Stimulated activated naive CD8-positive, alpha-beta T cell treated with anti-CD3 and anti-CD28 coated beads, Interleukin-15, Interleukin-2, amounts not matched to agents 100 U/mL and 50 U/mL, for 24 hours (primary cell): ENCODE measurements at regions not wholly inside any gene's neighbourhood (a gene's known extent, or its start where the extent isn't known, plus 50 kb on each side); places are given as distances from the start of the nearest gene placed in this dataset.
"Not testable (repeated sequence)": the region's sequence is repeated elsewhere in the genome, so short reads cannot be mapped to it uniquely, and the experiment has no call there.

ENCODE experiments used
- ATAC-seq: fragments of 150-1000 bp; cut with Tn5 transposase; one replicate; pipeline ENCODE4 v1.10.0; 2021
- DNase-seq: peaks from one replicate; pipeline ENCODE4 v3.0.0; 2021

GRCh38 chr10:52954407-52954806, 181.8 kb upstream of the MBL2 start:
- DNase-seq (no peak), ATAC-seq (no peak)

GRCh38 chr10:52952391-52953055, 179.9 kb upstream of the MBL2 start:
- DNase-seq (no peak), ATAC-seq (no peak)

- DNase-seq, result peak; percentile 8
- ATAC-seq, result no peak
These were observed 179.2 kb upstream of the MBL2 start for GRCh38 chr10:52951824-52952223.

GRCh38 chr10:52950578-52950977, 178.0 kb upstream of the MBL2 start:
- ATAC-seq, result no peak
- DNase-seq, result no peak

GRCh38 chr10:52949899-52950298, 177.3 kb upstream of the MBL2 start:
- no peak for DNase-seq
- no peak for ATAC-seq

- ATAC-seq (no peak), DNase-seq (no peak)
These were observed 173.9 kb upstream of the MBL2 start for GRCh38 chr10:52946486-52946885.

GRCh38 chr10:52945521-52945920, 172.9 kb upstream of the MBL2 start:
- DNase-seq, ATAC-seq: not testable (repeated sequence)

- no peak for ATAC-seq
These were observed 168.3 kb upstream of the MBL2 start for GRCh38 chr10:52940921-52941320.

GRCh38 chr10:52939894-52940293, 167.3 kb upstream of the MBL2 start:
- no peak for DNase-seq
- no peak for ATAC-seq

More at GRCh38 chr10:52940921-52941320, 168.3 kb upstream of the MBL2 start:
- DNase-seq, result no peak

GRCh38 chr10:52933748-52934147, 161.2 kb upstream of the MBL2 start:
- DNase-seq (no peak), ATAC-seq (no peak)

GRCh38 chr10:52927678-52928077, 155.1 kb upstream of the MBL2 start:
- DNase-seq (no peak), ATAC-seq (no peak)

- ATAC-seq (no peak), DNase-seq (no peak)
These were observed 150.9 kb upstream of the MBL2 start for GRCh38 chr10:52923520-52923919.

GRCh38 chr10:52918714-52919305, 146.2 kb upstream of the MBL2 start:
- ATAC-seq, result no peak
- DNase-seq, result no peak

GRCh38 chr10:52915391-52915790, 142.8 kb upstream of the MBL2 start:
- DNase-seq (no peak), ATAC-seq (no peak)

GRCh38 chr10:52911163-52911562, 138.6 kb upstream of the MBL2 start:
- no peak for ATAC-seq
- DNase-seq, result no peak

GRCh38 chr10:52908478-52908877, 135.9 kb upstream of the MBL2 start:
- DNase-seq, result no peak
- no peak for ATAC-seq

GRCh38 chr10:52906046-52906445, 133.5 kb upstream of the MBL2 start:
- DNase-seq, result no peak
- ATAC-seq, result no peak

- no peak for ATAC-seq
These were observed 130.9 kb upstream of the MBL2 start for GRCh38 chr10:52903397-52903938.

GRCh38 chr10:52900593-52900992, 128.0 kb upstream of the MBL2 start:
- no peak for ATAC-seq
- no peak for DNase-seq

More at GRCh38 chr10:52903397-52903938, 130.9 kb upstream of the MBL2 start:
- no peak for DNase-seq

GRCh38 chr10:52897162-52897561, 124.6 kb upstream of the MBL2 start:
- no peak for ATAC-seq

GRCh38 chr10:52895059-52895458, 122.5 kb upstream of the MBL2 start:
- ATAC-seq, result no peak

More at GRCh38 chr10:52897162-52897561, 124.6 kb upstream of the MBL2 start:
- DNase-seq, result no peak

GRCh38 chr10:52890281-52890680, 117.7 kb upstream of the MBL2 start:
- no peak for ATAC-seq
- DNase-seq, result no peak

More at GRCh38 chr10:52895059-52895458, 122.5 kb upstream of the MBL2 start:
- DNase-seq, result no peak

- no peak for ATAC-seq
- no peak for DNase-seq
These were observed 117.0 kb upstream of the MBL2 start for GRCh38 chr10:52889611-52890010.
